Kidney epithelial cell (primary cell): ENCODE measurements at regions not wholly inside any gene's neighbourhood (a gene's known extent, or its start where the extent isn't known, plus 50 kb on each side); places are given as distances from the start of the nearest gene placed in this dataset.
"Not testable (repeated sequence)": the region's sequence is repeated elsewhere in the genome, so short reads cannot be mapped to it uniquely, and the experiment has no call there.

ENCODE experiments used
- DNase-seq: peaks from one replicate; pipeline ENCODE4 v3.0.0-alpha.2; 2010; ENCODE audit warnings: low read depth
- H3K27me3 ChIP-seq: 2 replicates; pipeline ENCODE4 v1.6.0; 2011; ENCODE audit warnings: low read length; ENCODE audit not compliant: control insufficient read depth, insufficient read depth
- H3K36me3 ChIP-seq: 2 replicates; pipeline ENCODE4 v1.5.1; 2011; ENCODE audit warnings: low read length; ENCODE audit not compliant: control insufficient read depth, insufficient read depth
- H3K4me3 ChIP-seq: 2 replicates; pipeline ENCODE4 v1.5.1; 2011; ENCODE audit warnings: low read depth, mild to moderate bottlenecking, control low read depth, low read length
- TF ChIP-seq, protein P1 (sequence below): IDR thresholded peaks from 2 replicates; pipeline ENCODE4 v1.5.1; 2011; ENCODE audit warnings: mild to moderate bottlenecking, moderate library complexity, low read length, control low read depth, inconsistent platforms; ENCODE audit not compliant: insufficient read depth, poor library complexity, severe bottlenecking

DNA sequence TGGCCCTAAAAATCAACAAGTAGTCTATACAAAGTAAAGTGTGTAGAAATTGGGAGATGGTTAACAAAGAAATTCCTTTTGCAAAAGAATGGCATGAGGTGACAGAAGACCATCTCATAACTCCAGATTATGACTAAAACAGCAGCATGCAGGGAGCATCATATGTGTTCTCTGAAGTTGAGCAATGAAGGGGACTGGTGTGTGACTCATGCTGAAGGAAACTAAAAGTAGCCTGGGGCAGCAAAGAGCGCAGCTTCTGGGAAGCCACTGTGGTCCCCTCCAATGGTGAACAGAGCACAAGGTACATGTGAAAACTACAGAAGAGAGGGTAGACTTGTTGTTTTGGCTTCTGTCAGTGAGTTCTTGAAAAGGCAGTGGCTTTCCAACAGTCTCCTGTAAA lies 133.4 kb downstream of the MACC1 start:
- DNase-seq = no peak
- TF ChIP-seq, protein P1, sequence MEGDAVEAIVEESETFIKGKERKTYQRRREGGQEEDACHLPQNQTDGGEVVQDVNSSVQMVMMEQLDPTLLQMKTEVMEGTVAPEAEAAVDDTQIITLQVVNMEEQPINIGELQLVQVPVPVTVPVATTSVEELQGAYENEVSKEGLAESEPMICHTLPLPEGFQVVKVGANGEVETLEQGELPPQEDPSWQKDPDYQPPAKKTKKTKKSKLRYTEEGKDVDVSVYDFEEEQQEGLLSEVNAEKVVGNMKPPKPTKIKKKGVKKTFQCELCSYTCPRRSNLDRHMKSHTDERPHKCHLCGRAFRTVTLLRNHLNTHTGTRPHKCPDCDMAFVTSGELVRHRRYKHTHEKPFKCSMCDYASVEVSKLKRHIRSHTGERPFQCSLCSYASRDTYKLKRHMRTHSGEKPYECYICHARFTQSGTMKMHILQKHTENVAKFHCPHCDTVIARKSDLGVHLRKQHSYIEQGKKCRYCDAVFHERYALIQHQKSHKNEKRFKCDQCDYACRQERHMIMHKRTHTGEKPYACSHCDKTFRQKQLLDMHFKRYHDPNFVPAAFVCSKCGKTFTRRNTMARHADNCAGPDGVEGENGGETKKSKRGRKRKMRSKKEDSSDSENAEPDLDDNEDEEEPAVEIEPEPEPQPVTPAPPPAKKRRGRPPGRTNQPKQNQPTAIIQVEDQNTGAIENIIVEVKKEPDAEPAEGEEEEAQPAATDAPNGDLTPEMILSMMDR = no peak
- H3K27me3 ChIP-seq = no peaks in the 10 kb centered on the region
- H3K4me3 ChIP-seq = no peak overlapping the region
- H3K36me3 ChIP-seq = no peaks in the 10 kb centered on the region

DNA sequence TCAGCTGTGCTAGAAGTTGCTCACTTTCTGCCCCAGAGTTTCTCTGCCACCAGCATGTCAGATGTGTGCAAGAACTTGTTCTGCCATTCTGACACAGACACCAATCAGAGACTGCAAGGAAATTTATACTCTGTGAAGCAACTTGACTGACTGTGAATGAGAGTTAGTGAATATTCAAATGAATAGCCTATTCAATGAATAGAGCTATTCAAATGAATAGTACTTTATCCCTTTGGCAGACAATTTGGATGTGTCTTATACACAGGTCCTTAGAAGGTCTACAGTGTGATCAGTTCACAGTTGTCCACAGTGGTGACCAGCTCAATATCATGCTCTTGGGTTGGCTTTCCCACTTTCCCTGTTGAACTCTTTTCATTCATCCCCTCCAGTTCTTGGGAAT lies 138.1 kb downstream of the MACC1 start:
- TF ChIP-seq, protein P1 = no peak
- Histone ChIP-seq H3K36me3 (no peaks in the 10 kb centered on the region), H3K27me3 (no peaks in the 10 kb centered on the region), H3K4me3 (no peak overlapping the region)
- no peak for DNase-seq

DNA sequence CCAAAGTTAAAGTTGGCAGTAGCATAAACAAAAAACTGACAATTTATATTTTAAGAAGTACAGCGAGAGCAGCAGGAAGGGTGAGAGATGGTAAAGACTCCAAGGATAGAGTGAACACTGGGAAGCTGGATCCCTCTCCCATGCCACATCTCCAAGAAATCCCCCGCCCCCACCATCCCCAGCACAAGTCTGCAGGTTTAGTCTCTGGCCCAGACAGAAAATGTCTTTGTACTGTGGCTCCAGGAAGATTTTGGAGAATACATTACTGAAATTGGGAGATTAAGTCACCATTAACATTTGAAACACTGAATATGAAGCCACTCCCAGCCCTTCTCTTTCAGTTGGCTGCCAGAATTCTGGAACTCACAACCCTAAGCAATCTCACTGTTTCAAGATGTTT lies 140.3 kb downstream of the MACC1 start:
- Histone ChIP-seq H3K4me3 (no peak overlapping the region), H3K27me3 (no peaks in the 10 kb centered on the region), H3K36me3 (no peaks in the 10 kb centered on the region)
- TF ChIP-seq, protein P1 = no peak
- DNase-seq = no peak

- Histone ChIP-seq H3K4me3 (no peak overlapping the region), H3K27me3 (no peaks in the 10 kb centered on the region), H3K36me3 (no peaks in the 10 kb centered on the region)
- DNase-seq = no peak
- TF ChIP-seq, protein P1 = no peak
Observed at GRCh38 chr7:20075992-20076820, 141.0 kb downstream of the MACC1 start.

DNA sequence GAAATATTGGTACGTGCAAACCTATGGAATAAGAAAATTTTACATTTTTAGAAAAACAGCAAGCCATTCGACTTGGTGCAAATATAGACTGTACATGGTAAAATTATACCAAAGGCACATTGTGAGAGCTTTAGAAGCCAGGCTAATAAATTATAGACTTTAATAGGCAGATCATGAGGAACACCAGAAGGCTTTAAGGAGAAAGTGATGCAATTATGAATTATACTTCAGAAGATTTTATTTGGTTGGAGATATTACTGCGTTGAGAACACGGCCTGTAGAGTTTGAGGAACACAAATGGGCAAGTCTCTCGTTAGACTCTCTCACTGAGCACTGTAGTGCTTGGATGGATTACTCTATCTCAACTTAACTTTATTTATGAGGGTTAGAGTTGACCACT lies 141.7 kb downstream of the MACC1 start:
- DNase-seq = no peak
- TF ChIP-seq, protein P1 = no peak
- Histone ChIP-seq H3K4me3 (no peak overlapping the region), H3K36me3 (no peaks in the 10 kb centered on the region), H3K27me3 (no peaks in the 10 kb centered on the region)

GRCh38 chr7:20068004-20068403 lies 149.2 kb downstream of the MACC1 start:
- H3K27me3 ChIP-seq, H3K36me3 ChIP-seq, H3K4me3 ChIP-seq, DNase-seq: not testable (repeated sequence)
